GM12891 (cell line): ENCODE measurements at regions not wholly inside any gene's neighbourhood (a gene's known extent, or its start where the extent isn't known, plus 50 kb on each side); places are given as distances from the start of the nearest gene placed in this dataset.

ENCODE experiments used
- PAX5 ChIP-seq: IDR thresholded peaks from 2 replicates; pipeline ENCODE4 v1.6.1; 2011; ENCODE audit warnings: low read length, moderate library complexity, mild to moderate bottlenecking; ENCODE audit not compliant: insufficient read depth, severe bottlenecking
- POLR2A ChIP-seq: IDR thresholded peaks from 2 replicates; pipeline ENCODE4 v1.6.1; 2011; ENCODE audit warnings: low read depth, low read length, control low read depth
- POLR2AphosphoS5 ChIP-seq: IDR thresholded peaks from 2 replicates; pipeline ENCODE4 v1.6.1; 2011; ENCODE audit warnings: low read depth, low read length, control low read depth
- POU2F2 ChIP-seq: IDR thresholded peaks from 2 replicates; pipeline ENCODE4 v1.6.1; 2011; ENCODE audit warnings: low read depth, mild to moderate bottlenecking, control low read depth, low read length, moderate library complexity
- SPI1 ChIP-seq: IDR thresholded peaks from 2 replicates; pipeline ENCODE4 v1.6.1; 2011; ENCODE audit warnings: low read depth, low read length, control low read depth
- TAF1 ChIP-seq: IDR thresholded peaks from 2 replicates; pipeline ENCODE4 v1.6.1; 2011; ENCODE audit warnings: low read depth, low read length, control low read depth

GRCh38 chr3:162022911-162023310 lies 526.3 kb downstream of the OTOL1 start:
- TF ChIP-seq POLR2A (no peak), POLR2AphosphoS5 (no peak), TAF1 (no peak), POU2F2 (no peak), SPI1 (no peak), PAX5 (no peak)
